ENCODE measurements at regions not wholly inside any gene's neighbourhood (a gene's known extent, or its start where the extent isn't known, plus 50 kb on each side); places are given as distances from the start of the nearest gene placed in this dataset.

DNA sequence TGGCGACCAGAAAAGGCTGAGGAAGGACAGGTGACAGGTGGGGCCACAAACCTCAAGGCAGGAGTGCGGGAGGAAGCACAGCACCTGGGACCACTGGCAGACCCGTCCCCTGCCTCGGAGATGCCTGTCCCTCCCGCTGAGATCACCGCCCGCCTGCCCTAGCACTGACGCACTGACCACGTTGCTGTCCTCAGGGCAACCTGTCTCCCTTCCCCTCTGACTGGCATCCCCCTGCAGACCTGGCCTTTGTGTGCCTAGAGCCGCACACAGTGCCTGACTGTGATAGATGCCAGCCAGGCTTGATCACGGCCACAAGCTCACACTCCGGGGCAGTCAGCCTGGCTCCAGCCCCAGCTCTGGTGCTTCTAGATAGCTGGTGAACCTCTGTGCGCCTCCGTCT is 58.4 kb upstream of the EN2 start:
- H3K4me3 ChIP-seq (ENCODE audit: extremely low read depth, insufficient read depth, low read length, poor library complexity, severe bottlenecking): no peak overlapping the region
- no peaks in the 10 kb centered on the region for H3K4me1 ChIP-seq (ENCODE audit: control insufficient read depth, insufficient read depth, low read length, poor library complexity, severe bottlenecking)
- WGBS, 2 experiments (ENCODE audit: insufficient coverage in 2 of 2): 88 to 91% methylated on average over 13 to 14 of the region's 14 CpGs
- H3K9me3 ChIP-seq (ENCODE audit: control insufficient read depth, low read length): peaks cover 5% of the 10 kb centered on the region
- H3K36me3 ChIP-seq (ENCODE audit: control insufficient read depth, insufficient read depth, low read length): no peaks in the 10 kb centered on the region
- no peak overlapping the region for H3K27ac ChIP-seq (ENCODE audit: low read depth, low read length, severe bottlenecking)

DNA sequence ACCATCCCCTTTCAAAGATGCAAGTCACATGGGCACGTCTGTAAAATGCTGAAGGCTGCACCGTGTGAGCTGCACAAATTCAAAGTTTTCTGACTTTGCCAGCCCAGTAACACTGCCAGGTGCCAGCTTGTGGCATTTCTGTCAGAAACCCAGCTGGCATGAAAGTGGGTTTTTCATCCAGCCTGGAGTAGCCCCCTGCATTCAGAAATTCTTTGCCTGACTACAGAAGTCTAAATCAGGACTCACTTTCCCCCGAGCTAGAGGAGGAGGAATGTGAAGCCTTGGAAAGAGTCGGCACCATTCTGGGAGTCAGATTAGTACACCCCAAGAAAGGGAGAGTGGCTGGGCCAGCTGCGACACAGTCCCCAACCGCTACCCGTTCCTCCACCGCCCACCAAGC is 56.7 kb upstream of the EN2 start:
- H3K27ac ChIP-seq (ENCODE audit: low read depth, low read length, severe bottlenecking): no peak overlapping the region
- no peak overlapping the region for H3K4me3 ChIP-seq (ENCODE audit: extremely low read depth, insufficient read depth, low read length, poor library complexity, severe bottlenecking)
- no peaks in the 10 kb centered on the region for H3K36me3 ChIP-seq (ENCODE audit: control insufficient read depth, insufficient read depth, low read length)
- 72 to 79% methylated on average over 8 of the region's 8 CpGs for WGBS, 2 experiments (ENCODE audit: insufficient coverage in 2 of 2)
- H3K9me3 ChIP-seq (ENCODE audit: control insufficient read depth, low read length): peaks cover 5% of the 10 kb centered on the region
- no peaks in the 10 kb centered on the region for H3K4me1 ChIP-seq (ENCODE audit: control insufficient read depth, insufficient read depth, low read length, poor library complexity, severe bottlenecking)

DNA sequence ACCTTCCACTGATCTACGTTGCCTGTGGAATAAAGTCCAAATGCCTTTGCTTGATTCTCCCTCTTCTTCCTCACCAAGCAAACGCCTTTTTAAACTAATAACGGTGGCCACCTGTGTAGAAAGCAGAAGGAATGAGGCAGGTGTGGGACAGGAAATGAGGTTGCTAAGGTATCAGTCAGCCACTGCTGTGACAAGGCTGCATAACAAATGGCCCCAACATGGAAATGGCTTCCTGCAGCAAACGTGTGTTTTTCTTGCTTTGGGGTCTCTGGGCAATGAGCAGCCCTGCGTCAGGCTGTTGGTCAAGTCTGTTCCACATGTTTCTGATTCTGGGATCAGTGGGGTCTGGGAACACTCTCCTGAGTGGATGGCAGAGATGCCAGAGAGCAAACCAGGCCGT is 56.0 kb upstream of the EN2 start:
- H3K9me3 ChIP-seq (ENCODE audit: control insufficient read depth, low read length): peaks cover 5% of the 10 kb centered on the region
- no peak overlapping the region for H3K4me3 ChIP-seq (ENCODE audit: extremely low read depth, insufficient read depth, low read length, poor library complexity, severe bottlenecking)
- H3K4me1 ChIP-seq (ENCODE audit: control insufficient read depth, insufficient read depth, low read length, poor library complexity, severe bottlenecking): no peaks in the 10 kb centered on the region
- WGBS, 2 experiments (ENCODE audit: insufficient coverage in 2 of 2): 36 to 74% methylated on average over 4 to 5 of the region's 6 CpGs
- no peak overlapping the region for H3K27ac ChIP-seq (ENCODE audit: low read depth, low read length, severe bottlenecking)
- no peaks in the 10 kb centered on the region for H3K36me3 ChIP-seq (ENCODE audit: control insufficient read depth, insufficient read depth, low read length)

DNA sequence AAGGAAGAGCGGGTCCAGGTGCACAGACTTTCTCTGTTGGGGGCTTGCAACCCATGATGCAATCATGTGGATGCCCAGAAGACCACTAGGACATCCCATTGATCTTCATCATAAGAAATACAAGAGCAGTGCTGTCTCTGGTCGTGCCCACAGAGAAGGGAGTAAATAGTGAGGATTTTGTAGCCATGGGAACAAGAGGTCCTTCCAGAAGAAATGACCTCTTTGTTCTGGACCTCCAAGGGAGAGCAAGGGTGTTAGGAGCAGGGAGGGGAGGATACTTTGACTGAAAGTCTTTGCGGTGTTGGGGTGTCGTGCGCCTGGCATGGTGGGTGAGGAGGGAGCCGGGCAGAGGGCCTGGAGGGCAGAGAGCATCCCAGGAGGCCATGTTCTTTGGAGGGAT is 55.0 kb upstream of the EN2 start:
- 90 to 92% methylated on average over 6 of the region's 6 CpGs for WGBS, 2 experiments (ENCODE audit: insufficient coverage in 2 of 2)
- H3K9me3 ChIP-seq (ENCODE audit: control insufficient read depth, low read length): peaks cover 5% of the 10 kb centered on the region
- no peaks in the 10 kb centered on the region for H3K36me3 ChIP-seq (ENCODE audit: control insufficient read depth, insufficient read depth, low read length)
- H3K4me3 ChIP-seq (ENCODE audit: extremely low read depth, insufficient read depth, low read length, poor library complexity, severe bottlenecking): no peak overlapping the region
- H3K4me1 ChIP-seq (ENCODE audit: control insufficient read depth, insufficient read depth, low read length, poor library complexity, severe bottlenecking): no peaks in the 10 kb centered on the region
- H3K27ac ChIP-seq (ENCODE audit: low read depth, low read length, severe bottlenecking): no peak overlapping the region

DNA sequence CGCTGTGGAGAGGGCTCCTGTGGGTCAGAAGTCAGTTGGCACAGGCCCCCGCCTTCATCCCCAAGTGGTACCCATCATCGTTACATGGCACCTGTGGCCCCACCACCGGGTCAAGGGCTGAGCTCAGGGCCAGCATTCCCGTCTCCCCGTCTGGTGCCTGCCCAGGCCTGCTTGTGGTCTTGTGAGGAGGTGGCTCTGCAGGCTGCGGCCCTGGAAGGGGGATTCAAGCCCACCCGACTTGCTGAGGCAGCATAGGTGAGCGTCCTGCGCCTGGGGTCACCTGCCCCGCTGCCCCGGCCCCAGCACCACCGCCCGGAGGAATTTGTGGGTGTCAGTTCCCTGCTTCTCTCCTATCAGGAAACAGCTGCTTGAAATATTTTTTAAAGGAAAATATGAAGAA is 53.0 kb upstream of the EN2 start:
- Histone ChIP-seq H3K9me3 (ENCODE audit: control insufficient read depth, low read length) (peaks cover 5% of the 10 kb centered on the region), H3K27ac (ENCODE audit: low read depth, low read length, severe bottlenecking) (no peak overlapping the region), H3K4me3 (ENCODE audit: extremely low read depth, insufficient read depth, low read length, poor library complexity, severe bottlenecking) (no peak overlapping the region), H3K4me1 (ENCODE audit: control insufficient read depth, insufficient read depth, low read length, poor library complexity, severe bottlenecking) (peaks cover 9% of the 10 kb centered on the region), H3K36me3 (ENCODE audit: control insufficient read depth, insufficient read depth, low read length) (no peaks in the 10 kb centered on the region)
- 83 to 88% methylated on average over 5 to 6 of the region's 14 CpGs for WGBS, 2 experiments (ENCODE audit: insufficient coverage in 2 of 2)

DNA sequence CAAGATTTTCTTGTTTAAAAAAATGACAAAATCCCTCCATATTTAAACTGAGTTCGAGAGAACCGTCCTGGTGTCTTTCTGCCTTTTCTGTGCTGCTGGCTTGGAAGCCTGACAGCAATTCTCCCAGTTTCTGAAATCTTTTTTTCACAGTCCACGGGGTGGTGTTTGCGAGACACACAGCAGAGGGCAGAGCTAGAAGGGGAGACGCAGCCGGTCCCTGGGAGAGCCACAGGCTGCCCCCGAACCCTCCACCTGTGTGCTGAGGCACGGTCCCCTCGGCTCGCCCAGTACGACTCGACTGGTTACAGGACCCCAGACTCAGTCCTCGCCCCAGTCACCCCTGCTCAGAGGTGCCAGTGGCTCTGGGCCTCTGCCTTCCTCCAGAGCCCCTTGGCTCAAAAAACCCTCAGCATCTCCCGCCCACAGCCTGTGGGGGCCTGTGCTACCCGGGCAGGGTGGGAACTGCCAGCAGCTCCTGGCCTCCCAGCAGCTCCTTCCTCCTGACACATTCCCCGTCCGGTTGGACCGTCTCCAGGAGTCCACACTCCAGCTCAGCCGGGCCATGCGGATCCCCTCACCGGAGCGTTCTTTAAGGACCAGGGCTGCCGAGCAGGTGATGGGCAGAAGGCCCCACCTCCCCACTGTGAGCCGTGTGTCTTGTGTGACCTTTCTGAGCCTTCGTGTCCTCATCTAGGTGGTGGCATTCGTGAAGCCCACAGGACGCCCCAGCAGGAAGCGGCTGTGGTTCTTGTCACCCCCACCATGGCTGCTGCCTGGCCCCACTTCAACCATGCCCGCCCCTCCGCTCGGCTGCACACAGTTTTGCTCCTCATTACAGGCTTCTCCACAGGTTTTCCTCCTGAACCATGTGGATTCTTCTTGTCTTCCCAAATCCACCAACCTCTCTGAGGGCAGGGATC is 52.3 kb upstream of the EN2 start:
- H3K36me3 ChIP-seq (ENCODE audit: control insufficient read depth, insufficient read depth, low read length): no peaks in the 10 kb centered on the region
- no peak overlapping the region for H3K4me3 ChIP-seq (ENCODE audit: extremely low read depth, insufficient read depth, low read length, poor library complexity, severe bottlenecking)
- peaks cover 5% of the 10 kb centered on the region for H3K9me3 ChIP-seq (ENCODE audit: control insufficient read depth, low read length)
- 64 to 66% methylated on average over 28 to 30 of the region's 31 CpGs for WGBS, 2 experiments (ENCODE audit: insufficient coverage in 2 of 2)
- peaks cover 11% of the 10 kb centered on the region for H3K4me1 ChIP-seq (ENCODE audit: control insufficient read depth, insufficient read depth, low read length, poor library complexity, severe bottlenecking)
- H3K27ac ChIP-seq (ENCODE audit: low read depth, low read length, severe bottlenecking): no peak overlapping the region

DNA sequence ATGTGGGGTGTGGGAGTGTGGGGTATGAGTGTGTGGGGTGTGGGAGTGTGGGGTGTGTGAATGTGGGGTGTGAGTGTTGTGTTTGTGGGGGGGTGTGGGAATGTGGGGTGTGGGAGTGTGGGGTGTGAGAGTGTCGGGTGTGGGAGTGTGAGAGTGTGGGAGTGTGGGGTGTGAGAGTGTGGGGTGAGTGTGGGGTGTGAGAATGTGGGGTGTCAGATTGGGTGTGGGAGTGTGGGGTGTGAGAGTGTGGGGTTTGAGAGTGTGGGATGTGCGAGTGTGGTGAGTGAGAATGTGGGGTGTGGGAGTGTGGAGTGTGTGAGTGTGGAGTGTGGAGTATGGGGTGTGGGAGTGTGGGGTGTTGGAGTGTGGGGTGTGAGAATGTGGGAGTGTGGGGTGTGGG is 50.1 kb upstream of the EN2 start:
- no peaks in the 10 kb centered on the region for H3K36me3 ChIP-seq (ENCODE audit: control insufficient read depth, insufficient read depth, low read length)
- WGBS, 2 experiments (ENCODE audit: insufficient coverage in 2 of 2): 70 to 100% methylated on average over 1 of the region's 2 CpGs
- no peak overlapping the region for H3K27ac ChIP-seq (ENCODE audit: low read depth, low read length, severe bottlenecking)
- H3K4me3 ChIP-seq (ENCODE audit: extremely low read depth, insufficient read depth, low read length, poor library complexity, severe bottlenecking): no peak overlapping the region
- H3K9me3 ChIP-seq (ENCODE audit: control insufficient read depth, low read length): no peaks in the 10 kb centered on the region
- peaks cover 13% of the 10 kb centered on the region for H3K4me1 ChIP-seq (ENCODE audit: control insufficient read depth, insufficient read depth, low read length, poor library complexity, severe bottlenecking)
